A673 (cell line): ENCODE measurements at regions not wholly inside any gene's neighbourhood (a gene's known extent, or its start where the extent isn't known, plus 50 kb on each side); places are given as distances from the start of the nearest gene placed in this dataset.

Source experiments
- BruUV-seq: library from RNA; stranded (reverse); fragments of 400-500 nt; replicated peaks from 2 replicates; lab custom pipeline; 2021; lab: Mats Ljungman, UMichigan
- CTCF ChIA-PET: fragments of 300-600 bp; sonication (Branson Sonifier 250); formaldehyde crosslinking; loops from one replicate; lab custom pipeline; 2022; ENCODE audit warnings: antibody characterized with exemption; lab: Charles Lee
- POLR2A ChIA-PET: fragments of 300-600 bp; sonication (Branson Sonifier 250); formaldehyde crosslinking; loops from one replicate; lab custom pipeline; 2022; ENCODE audit warnings: antibody characterized with exemption; ENCODE audit not compliant: low non-redundant PET; lab: Charles Lee
- DNase-seq: peaks from one replicate; pipeline ENCODE4 v3.0.0-alpha.2; 2015; ENCODE audit warnings: low spot score
- H3K27ac ChIP-seq: fragments of 200-600 bp; sonication (generic); 2 replicates; pipeline ENCODE4 v1.5.1; 2016; ENCODE audit warnings: mixed run types, low read depth, mild to moderate bottlenecking, mixed read lengths, antibody characterized with exemption, low read length; ENCODE audit not compliant: poor library complexity, severe bottlenecking
- H3K27me3 ChIP-seq: fragments of 200-600 bp; sonication (generic); replicated peaks from 2 replicates; pipeline ENCODE4 v1.6.1; 2017; ENCODE audit warnings: mixed run types, low read depth, mild to moderate bottlenecking, mixed read lengths, antibody characterized with exemption, low read length; ENCODE audit not compliant: insufficient read depth, poor library complexity
- H3K36me3 ChIP-seq: fragments of 200-600 bp; sonication (generic); 2 replicates; pipeline ENCODE4 v1.6.1; 2016; ENCODE audit warnings: mixed run types, mild to moderate bottlenecking, mixed read lengths, antibody characterized with exemption, low read length; ENCODE audit not compliant: insufficient read depth, poor library complexity, severe bottlenecking
- H3K4me1 ChIP-seq: fragments of 200-600 bp; sonication (generic); 2 replicates; pipeline ENCODE4 v1.6.1; 2017; ENCODE audit warnings: mixed run types, mild to moderate bottlenecking, mixed read lengths, antibody characterized with exemption, low read length; ENCODE audit not compliant: insufficient read depth, poor library complexity, severe bottlenecking
- H3K4me3 ChIP-seq: fragments of 200-600 bp; sonication (generic); 2 replicates; pipeline ENCODE4 v1.5.1; 2016; ENCODE audit warnings: low read depth, mixed run types, mild to moderate bottlenecking, mixed read lengths, low read length; ENCODE audit not compliant: poor library complexity, severe bottlenecking
- H3K9me3 ChIP-seq: fragments of 200-600 bp; sonication (generic); 2 replicates; pipeline ENCODE4 v1.6.1; 2016; ENCODE audit warnings: mixed run types, low read depth, mild to moderate bottlenecking, mixed read lengths, antibody characterized with exemption, low read length; ENCODE audit not compliant: poor library complexity, severe bottlenecking
- EZH2 ChIP-seq: fragments of 200-600 bp; sonication (generic); IDR thresholded peaks from 2 replicates; pipeline ENCODE4 v1.6.1; 2017; ENCODE audit warnings: borderline replicate concordance, low read depth, mild to moderate bottlenecking, mixed read lengths, antibody characterized with exemption, low read length; ENCODE audit not compliant: poor library complexity, severe bottlenecking
- intact Hi-C: fragments of 100-400 bp; cut with micrococcal nuclease; formaldehyde crosslinking; loops from one replicate; pipeline ENCODE4 v1.10.0; 2022; ENCODE audit not compliant: unreplicated experiment
- TF ChIP-seq, protein P1 (sequence below): fragments of 300-800, 200-600 bp; sonication (generic); conservative IDR thresholded peaks from 2 replicates; pipeline ENCODE4 v1.5.1; 2017; ENCODE audit warnings: low read depth, mild to moderate bottlenecking, antibody characterized with exemption, low read length, moderate library complexity, mixed read lengths

DNA sequence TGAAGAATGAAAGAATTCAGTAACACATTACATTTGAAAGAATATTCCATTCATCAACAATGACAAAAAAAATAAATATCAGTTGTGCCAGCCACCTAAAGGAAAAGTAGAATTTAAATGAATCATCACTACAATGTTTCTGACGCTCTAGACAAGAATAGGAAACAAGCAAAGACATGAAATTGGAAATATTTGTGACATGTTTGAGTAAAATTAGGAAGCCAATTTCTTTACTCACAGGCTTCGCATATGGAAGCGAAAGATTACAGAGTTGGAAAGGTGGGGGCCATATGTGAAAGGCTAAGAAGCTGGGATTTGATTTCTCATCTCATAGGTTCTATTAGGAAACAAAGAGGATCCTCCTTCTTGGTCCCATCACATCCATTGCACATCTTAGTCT, 279.0 kb downstream of the IPO8 start:
- Histone ChIP-seq H3K4me3 (no peak overlapping the region), H3K4me1 (no peaks in the 10 kb centered on the region), H3K9me3 (no peaks in the 10 kb centered on the region), H3K36me3 (no peaks in the 10 kb centered on the region), H3K27me3 (no peaks in the 10 kb centered on the region), H3K27ac (no peak overlapping the region)
- intact Hi-C loops: no loop called here
- no TSS peak for BruUV-seq
- TF ChIP-seq, protein P1, sequence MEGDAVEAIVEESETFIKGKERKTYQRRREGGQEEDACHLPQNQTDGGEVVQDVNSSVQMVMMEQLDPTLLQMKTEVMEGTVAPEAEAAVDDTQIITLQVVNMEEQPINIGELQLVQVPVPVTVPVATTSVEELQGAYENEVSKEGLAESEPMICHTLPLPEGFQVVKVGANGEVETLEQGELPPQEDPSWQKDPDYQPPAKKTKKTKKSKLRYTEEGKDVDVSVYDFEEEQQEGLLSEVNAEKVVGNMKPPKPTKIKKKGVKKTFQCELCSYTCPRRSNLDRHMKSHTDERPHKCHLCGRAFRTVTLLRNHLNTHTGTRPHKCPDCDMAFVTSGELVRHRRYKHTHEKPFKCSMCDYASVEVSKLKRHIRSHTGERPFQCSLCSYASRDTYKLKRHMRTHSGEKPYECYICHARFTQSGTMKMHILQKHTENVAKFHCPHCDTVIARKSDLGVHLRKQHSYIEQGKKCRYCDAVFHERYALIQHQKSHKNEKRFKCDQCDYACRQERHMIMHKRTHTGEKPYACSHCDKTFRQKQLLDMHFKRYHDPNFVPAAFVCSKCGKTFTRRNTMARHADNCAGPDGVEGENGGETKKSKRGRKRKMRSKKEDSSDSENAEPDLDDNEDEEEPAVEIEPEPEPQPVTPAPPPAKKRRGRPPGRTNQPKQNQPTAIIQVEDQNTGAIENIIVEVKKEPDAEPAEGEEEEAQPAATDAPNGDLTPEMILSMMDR: no peak
- TF ChIP-seq EZH2: no peak
- POLR2A ChIA-PET: no interaction called here
- DNase-seq: no peak
- CTCF ChIA-PET: no interaction called here

DNA sequence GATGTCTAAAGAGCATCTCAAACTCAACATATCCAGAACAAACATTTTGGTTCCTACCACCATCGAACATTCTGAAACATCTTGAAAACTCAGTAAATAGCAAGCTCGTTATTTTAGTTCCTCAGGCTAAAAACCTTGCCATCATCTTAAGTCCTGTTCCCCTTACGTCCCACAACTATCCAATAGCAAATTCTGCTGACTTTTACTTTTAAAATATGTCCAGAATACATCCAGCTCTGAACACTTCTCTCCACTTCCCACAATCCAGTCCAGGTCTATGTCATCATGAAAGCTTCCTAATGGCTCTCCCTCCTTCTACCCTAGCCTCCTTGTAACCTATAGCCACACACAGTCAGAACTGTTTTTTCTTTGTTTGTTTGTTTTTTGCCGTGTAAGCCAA, 279.9 kb downstream of the IPO8 start:
- no peak for DNase-seq
- no peak for TF ChIP-seq EZH2
- TF ChIP-seq, protein P1: no peak
- Histone ChIP-seq H3K27ac (no peak overlapping the region), H3K4me3 (no peak overlapping the region), H3K4me1 (no peaks in the 10 kb centered on the region), H3K36me3 (no peaks in the 10 kb centered on the region), H3K9me3 (no peaks in the 10 kb centered on the region), H3K27me3 (no peaks in the 10 kb centered on the region)
- ChIA-PET POLR2A (no interaction called here), CTCF (no interaction called here)
- BruUV-seq: no TSS peak
- intact Hi-C loops: no loop called here

DNA sequence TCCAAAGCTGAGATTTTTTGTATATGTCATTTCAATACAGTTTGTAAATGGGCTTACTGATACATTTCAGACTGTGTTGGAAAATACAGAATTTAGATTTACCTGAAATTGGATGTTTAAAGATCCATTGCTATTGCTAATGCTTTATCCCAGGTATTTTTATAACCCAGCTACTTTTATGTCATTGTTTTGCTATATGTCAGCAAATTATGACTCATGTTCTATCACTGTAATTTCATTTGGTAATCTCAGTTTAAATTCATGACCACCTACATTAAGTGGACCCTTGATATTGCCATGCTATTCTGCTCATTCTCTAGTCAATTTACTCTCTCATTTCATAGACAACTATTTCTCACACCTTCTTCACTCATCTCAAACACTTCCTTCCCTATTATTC, 281.2 kb downstream of the IPO8 start:
- intact Hi-C loops: no loop called here
- Histone ChIP-seq H3K9me3 (no peaks in the 10 kb centered on the region), H3K27ac (no peak overlapping the region), H3K4me3 (no peak overlapping the region), H3K4me1 (no peaks in the 10 kb centered on the region), H3K27me3 (no peaks in the 10 kb centered on the region), H3K36me3 (no peaks in the 10 kb centered on the region)
- BruUV-seq: no TSS peak
- TF ChIP-seq EZH2: no peak
- TF ChIP-seq, protein P1: no peak
- ChIA-PET POLR2A (no interaction called here), CTCF (no interaction called here)
- no peak for DNase-seq
